ENCODE measurements at regions not wholly inside any gene's neighbourhood (a gene's known extent, or its start where the extent isn't known, plus 50 kb on each side); places are given as distances from the start of the nearest gene placed in this dataset.

DNA sequence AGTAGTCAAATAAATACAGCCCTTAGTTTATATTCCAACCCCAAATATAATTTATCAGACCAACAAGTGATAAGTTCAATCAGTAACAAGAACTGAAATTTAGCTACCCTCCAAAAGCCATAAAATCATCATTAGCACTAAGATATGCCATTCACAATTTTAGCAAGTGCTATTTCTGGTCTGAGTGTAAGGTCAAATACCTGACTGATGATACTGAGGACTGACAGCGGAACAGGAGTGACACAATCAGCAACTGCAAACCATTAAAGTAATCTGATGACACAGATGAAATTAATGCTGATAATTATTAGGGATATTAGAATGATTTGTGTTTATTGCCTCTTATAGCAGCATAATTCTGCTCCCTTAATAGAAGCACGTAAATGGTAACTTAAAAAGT lies 152.7 kb upstream of the SPHKAP start:
- H3K27ac Mint-ChIP-seq: no peak overlapping the region
- H3K4me1 Mint-ChIP-seq (ENCODE audit: low read depth): no peaks in the 10 kb centered on the region
- H3K4me3 Mint-ChIP-seq: no peak overlapping the region
- peaks cover 4% of the 10 kb centered on the region; the same call in 1 of the 2 replicates for H3K9me3 Mint-ChIP-seq
- H3K27me3 Mint-ChIP-seq (ENCODE audit: insufficient read depth): no peaks in the 10 kb centered on the region; the same call in 1 of the 2 replicates
- TF ChIP-seq CTCF (IDR thresholded peaks at IDR 0.05): no peak
- no peak for DNase-seq
- no peaks in the 10 kb centered on the region for H3K36me3 Mint-ChIP-seq (ENCODE audit: low read depth)

DNA sequence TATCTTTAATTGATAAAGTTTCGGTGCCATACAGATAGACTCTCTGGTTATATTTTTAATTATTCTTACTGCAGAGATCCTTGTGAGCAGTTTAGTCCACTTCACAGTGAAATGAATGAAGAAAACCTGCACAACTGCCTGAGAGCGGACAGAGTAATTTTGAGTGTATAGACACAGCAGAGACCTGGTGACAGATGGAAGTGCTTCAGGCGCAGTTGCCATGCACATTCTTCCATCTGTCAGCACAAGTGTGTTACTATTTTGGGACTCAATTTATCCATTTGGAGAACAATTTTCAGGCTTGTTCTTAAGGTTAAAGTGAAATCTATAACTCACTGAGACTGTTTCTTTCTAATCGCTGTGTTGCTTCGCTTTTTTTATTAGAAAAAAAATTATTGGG lies 147.8 kb upstream of the SPHKAP start:
- no peak for TF ChIP-seq CTCF (IDR thresholded peaks at IDR 0.05)
- H3K9me3 Mint-ChIP-seq: peaks cover 17% of the 10 kb centered on the region
- H3K4me1 Mint-ChIP-seq (ENCODE audit: low read depth): no peaks in the 10 kb centered on the region
- H3K27me3 Mint-ChIP-seq (ENCODE audit: insufficient read depth): no peaks in the 10 kb centered on the region; the same call in 1 of the 2 replicates
- no peak overlapping the region for H3K4me3 Mint-ChIP-seq
- no peaks in the 10 kb centered on the region for H3K36me3 Mint-ChIP-seq (ENCODE audit: low read depth)
- DNase-seq: no peak
- H3K27ac Mint-ChIP-seq: no peak overlapping the region

GRCh38 chr2:228321015-228321414 lies 139.5 kb upstream of the SPHKAP start:
- no peaks in the 10 kb centered on the region for H3K4me1 Mint-ChIP-seq (ENCODE audit: low read depth)
- DNase-seq: no peak
- H3K9me3 Mint-ChIP-seq: no peaks in the 10 kb centered on the region
- peaks cover 1% of the 10 kb centered on the region; the same call in 1 of the 2 replicates for H3K27me3 Mint-ChIP-seq (ENCODE audit: insufficient read depth)
- no peak for TF ChIP-seq CTCF (IDR thresholded peaks at IDR 0.05)
- H3K36me3 Mint-ChIP-seq (ENCODE audit: low read depth): no peaks in the 10 kb centered on the region
- no peak overlapping the region for H3K27ac Mint-ChIP-seq
- H3K4me3 Mint-ChIP-seq: no peak overlapping the region

DNA sequence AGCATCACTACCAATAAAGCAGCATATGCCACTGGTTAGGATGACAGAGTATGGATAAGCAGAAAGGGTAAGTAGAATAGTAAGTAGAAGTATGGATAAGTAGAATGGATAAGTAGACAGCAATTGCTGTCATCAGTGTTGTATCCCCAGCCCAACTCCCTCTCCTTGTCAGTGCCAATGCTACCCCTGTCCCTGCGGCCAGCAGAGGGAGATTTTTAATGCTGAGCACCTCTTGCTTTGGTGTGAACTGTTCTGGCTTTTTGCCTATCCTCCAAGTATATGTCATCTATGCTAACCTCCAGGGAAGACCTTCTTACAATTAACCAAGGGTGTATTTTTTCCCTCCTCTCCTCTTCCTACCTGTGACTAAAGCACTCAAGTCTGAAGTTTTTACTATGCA lies 136.7 kb upstream of the SPHKAP start:
- no peak overlapping the region for H3K4me3 Mint-ChIP-seq
- no peaks in the 10 kb centered on the region for H3K9me3 Mint-ChIP-seq
- peak; percentile 77 for TF ChIP-seq CTCF (IDR thresholded peaks at IDR 0.05)
- no peaks in the 10 kb centered on the region for H3K36me3 Mint-ChIP-seq (ENCODE audit: low read depth)
- H3K27ac Mint-ChIP-seq: no peak overlapping the region
- H3K27me3 Mint-ChIP-seq (ENCODE audit: insufficient read depth): peaks cover 1% of the 10 kb centered on the region; the same call in 1 of the 2 replicates
- peak; percentile 43 for DNase-seq
- H3K4me1 Mint-ChIP-seq (ENCODE audit: low read depth): no peaks in the 10 kb centered on the region

- no peaks in the 10 kb centered on the region for H3K9me3 Mint-ChIP-seq
- H3K27ac Mint-ChIP-seq: no peak overlapping the region
- no peak for DNase-seq
- no peak for TF ChIP-seq CTCF (IDR thresholded peaks at IDR 0.05)
- peaks cover 1% of the 10 kb centered on the region for H3K27me3 Mint-ChIP-seq (ENCODE audit: insufficient read depth)
- H3K36me3 Mint-ChIP-seq (ENCODE audit: low read depth): no peaks in the 10 kb centered on the region
- no peak overlapping the region for H3K4me3 Mint-ChIP-seq
- H3K4me1 Mint-ChIP-seq (ENCODE audit: low read depth): no peaks in the 10 kb centered on the region
Measured at GRCh38 chr2:228312172-228312571, 130.7 kb upstream of the SPHKAP start.

DNA sequence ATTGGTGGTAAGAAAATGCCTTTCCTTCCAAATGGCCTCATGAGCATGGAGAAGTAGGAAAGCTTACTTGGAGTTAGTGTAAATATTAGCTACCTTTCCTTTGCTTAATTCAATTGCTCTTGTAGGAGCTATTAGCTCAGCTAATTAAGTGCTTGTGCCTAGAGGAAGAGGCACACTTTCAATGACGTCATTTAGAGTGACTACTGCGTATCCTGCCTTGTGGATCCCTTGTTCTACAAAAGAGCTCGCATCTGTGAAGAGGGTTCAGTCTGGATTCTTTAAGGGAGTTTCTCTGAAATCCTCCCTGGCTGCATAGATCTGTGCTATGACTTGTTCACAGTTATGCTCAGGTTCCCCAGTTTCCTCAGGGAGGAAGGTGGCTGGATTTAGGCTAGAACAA lies 122.5 kb upstream of the SPHKAP start:
- H3K27ac Mint-ChIP-seq: no peak overlapping the region
- peaks cover 4% of the 10 kb centered on the region; the same call in 1 of the 2 replicates for H3K27me3 Mint-ChIP-seq (ENCODE audit: insufficient read depth)
- no peak for TF ChIP-seq CTCF (IDR thresholded peaks at IDR 0.05)
- no peaks in the 10 kb centered on the region for H3K9me3 Mint-ChIP-seq
- H3K4me1 Mint-ChIP-seq (ENCODE audit: low read depth): no peaks in the 10 kb centered on the region
- DNase-seq: no peak
- H3K36me3 Mint-ChIP-seq (ENCODE audit: low read depth): no peaks in the 10 kb centered on the region
- no peak overlapping the region for H3K4me3 Mint-ChIP-seq
